NCI-H187 treated with DMSO at 0.1 percent for 48 hours (cell line): ENCODE measurements at regions not wholly inside any gene's neighbourhood (a gene's known extent, or its start where the extent isn't known, plus 50 kb on each side); places are given as distances from the start of the nearest gene placed in this dataset.

Source experiments
- DNase-seq: peaks from one replicate; lab custom pipeline; 2025; lab: John Stamatoyannopoulos, UW

- no peak for DNase-seq
Observed at GRCh38 chr9:90948156-90948555, 146.5 kb downstream of the SYK start.

GRCh38 chr9:90950600-90950999 lies 149.0 kb downstream of the SYK start:
- DNase-seq: no peak

- DNase-seq: no peak
Observed at GRCh38 chr9:90953200-90953599, 151.6 kb downstream of the SYK start.

GRCh38 chr9:90953805-90954204 lies 152.2 kb downstream of the SYK start:
- DNase-seq: no peak

GRCh38 chr9:90956026-90956810 lies 154.6 kb downstream of the SYK start:
- no peak for DNase-seq

GRCh38 chr9:90958328-90958727 lies 156.7 kb downstream of the SYK start:
- DNase-seq: no peak

GRCh38 chr9:90960941-90961340 lies 159.3 kb downstream of the SYK start:
- no peak for DNase-seq

- DNase-seq: no peak
Observed at GRCh38 chr9:90961375-90961774, 159.8 kb downstream of the SYK start.

GRCh38 chr9:90964101-90965020 lies 162.7 kb downstream of the SYK start:
- peak; percentile 49 for DNase-seq

GRCh38 chr9:90965226-90966030 lies 163.8 kb downstream of the SYK start:
- DNase-seq: no peak

GRCh38 chr9:90966031-90966290 lies 164.3 kb downstream of the SYK start:
- DNase-seq: no peak

- no peak for DNase-seq
Observed at GRCh38 chr9:90966480-90967144, 165.0 kb downstream of the SYK start.

- no peak for DNase-seq
Observed at GRCh38 chr9:90967145-90967538, 165.5 kb downstream of the SYK start.

GRCh38 chr9:90969021-90969675 lies 167.5 kb downstream of the SYK start:
- peak; percentile 56 for DNase-seq

- DNase-seq: no peak
Observed at GRCh38 chr9:90970608-90971007, 169.0 kb downstream of the SYK start.

- no peak for DNase-seq
Observed at GRCh38 chr9:90972057-90972456, 170.4 kb downstream of the SYK start.

- DNase-seq: no peak
Observed at GRCh38 chr9:90974016-90974415, 172.4 kb downstream of the SYK start.

GRCh38 chr9:90974643-90975245 lies 173.1 kb downstream of the SYK start:
- no peak for DNase-seq

- no peak for DNase-seq
Observed at GRCh38 chr9:90975781-90976538, 174.3 kb downstream of the SYK start.

- no peak for DNase-seq
Observed at GRCh38 chr9:90979138-90979551, 177.5 kb downstream of the SYK start.
